HG03460 (cell line): ENCODE measurements at regions not wholly inside any gene's neighbourhood (a gene's known extent, or its start where the extent isn't known, plus 50 kb on each side); places are given as distances from the start of the nearest gene placed in this dataset.

Experiments used
- ATAC-seq: cut with Tn5 transposase; IDR thresholded peaks from one replicate; pipeline ENCODE4 v1.9.1; 2021; ENCODE audit not compliant: unreplicated experiment

GRCh38 chr5:97658116-97658900, 475.3 kb upstream of the RIOK2 start:
- ATAC-seq = no peak

GRCh38 chr5:97666783-97667182, 483.7 kb upstream of the RIOK2 start:
- no peak for ATAC-seq

- no peak for ATAC-seq
Observed at GRCh38 chr5:97670447-97670846, 487.4 kb upstream of the RIOK2 start.

GRCh38 chr5:97676608-97677007, 493.6 kb upstream of the RIOK2 start:
- no peak for ATAC-seq

GRCh38 chr5:97694091-97694490, 511.0 kb upstream of the RIOK2 start:
- no peak for ATAC-seq

- no peak for ATAC-seq
Observed at GRCh38 chr5:97714424-97714823, 531.4 kb upstream of the RIOK2 start.

- no peak for ATAC-seq
Observed at GRCh38 chr5:97726106-97726505, 543.1 kb upstream of the RIOK2 start.

- ATAC-seq = no peak
Observed at GRCh38 chr5:97728920-97729319, 545.9 kb upstream of the RIOK2 start.

GRCh38 chr5:97729938-97730337, 546.9 kb upstream of the RIOK2 start:
- no peak for ATAC-seq

GRCh38 chr5:97735209-97735608, 552.2 kb upstream of the RIOK2 start:
- no peak for ATAC-seq

GRCh38 chr5:97737608-97738007, 554.6 kb upstream of the RIOK2 start:
- no peak for ATAC-seq

- ATAC-seq = no peak
Observed at GRCh38 chr5:97745817-97746216, 562.8 kb upstream of the RIOK2 start.

GRCh38 chr5:97750576-97750975, 567.5 kb upstream of the RIOK2 start:
- ATAC-seq = no peak

GRCh38 chr5:97751540-97751939, 568.5 kb upstream of the RIOK2 start:
- no peak for ATAC-seq

- no peak for ATAC-seq
Observed at GRCh38 chr5:97752871-97753270, 569.8 kb upstream of the RIOK2 start.

- no peak for ATAC-seq
Observed at GRCh38 chr5:97762483-97762882, 579.4 kb upstream of the RIOK2 start.

GRCh38 chr5:97764700-97765099, 581.7 kb upstream of the RIOK2 start:
- no peak for ATAC-seq

- no peak for ATAC-seq
Observed at GRCh38 chr5:97778451-97778850, 595.4 kb upstream of the RIOK2 start.

GRCh38 chr5:97788369-97788768, 605.3 kb upstream of the RIOK2 start:
- no peak for ATAC-seq

GRCh38 chr5:97797994-97798451, 615.0 kb upstream of the RIOK2 start:
- no peak for ATAC-seq

GRCh38 chr5:97801461-97801860, 618.4 kb upstream of the RIOK2 start:
- ATAC-seq = no peak

GRCh38 chr5:97820138-97820537, 637.1 kb upstream of the RIOK2 start:
- ATAC-seq = no peak
